Neural progenitor cell (in vitro differentiated cells): ENCODE measurements at regions not wholly inside any gene's neighbourhood (a gene's known extent, or its start where the extent isn't known, plus 50 kb on each side); places are given as distances from the start of the nearest gene placed in this dataset.
A peak's percentile ranks its signal among the peaks of the same experiment; 100 is the strongest.

Experiments
- DNase-seq: peaks from one replicate; pipeline ENCODE4 v3.0.0-alpha.2; 2016; ENCODE audit warnings: low spot score
- H2AFZ ChIP-seq: fragments of 200-600 bp; sonication (generic); replicated peaks from 2 replicates; pipeline ENCODE4 v1.6.1; 2016; ENCODE audit warnings: antibody characterized with exemption
- H3F3A ChIP-seq: fragments of 200-600 bp; sonication (generic); 2 replicates; pipeline ENCODE4 v1.6.1; 2016; ENCODE audit warnings: antibody characterized with exemption, low read depth
- H3K27ac ChIP-seq: fragments of 200-600 bp; sonication (generic); 2 replicates; pipeline ENCODE4 v1.5.1; 2016; ENCODE audit warnings: mild to moderate bottlenecking
- H3K27me3 ChIP-seq: fragments of 200-600 bp; sonication (generic); 2 replicates; pipeline ENCODE4 v1.6.1; 2016; ENCODE audit warnings: mild to moderate bottlenecking, moderate library complexity
- H3K36me3 ChIP-seq: fragments of 200-600 bp; sonication (generic); 2 replicates; pipeline ENCODE4 v1.5.1; 2016
- H3K4me1 ChIP-seq: fragments of 200-600 bp; sonication (generic); 2 replicates; pipeline ENCODE4 v1.6.1; 2016; ENCODE audit warnings: mixed run types
- H3K4me2 ChIP-seq: fragments of 200-600 bp; sonication (generic); 2 replicates; pipeline ENCODE4 v1.6.1; 2016
- H3K4me3 ChIP-seq: fragments of 200-600 bp; sonication (generic); 2 replicates; pipeline ENCODE4 v1.5.1; 2016
- H3K79me2 ChIP-seq: fragments of 200-600 bp; sonication (generic); 2 replicates; pipeline ENCODE4 v1.6.1; 2016; ENCODE audit warnings: low read depth
- H3K9ac ChIP-seq: fragments of 200-600 bp; sonication (generic); 2 replicates; pipeline ENCODE4 v1.6.1; 2016
- H3K9me3 ChIP-seq: fragments of 200-600 bp; sonication (generic); 2 replicates; pipeline ENCODE4 v1.5.1; 2016; ENCODE audit warnings: low read depth
- H4K20me1 ChIP-seq: fragments of 200-600 bp; sonication (generic); 2 replicates; pipeline ENCODE4 v1.6.1; 2016; ENCODE audit warnings: low read depth
- H3K27ac Mint-ChIP-seq: 3 replicates; pipeline ENCODE4 v1.8.0; 2021; ENCODE audit warnings: mixed read lengths
- H3K27me3 Mint-ChIP-seq: 2 replicates; pipeline ENCODE4 v1.8.0; 2022; ENCODE audit warnings: low read depth, mild to moderate bottlenecking, inconsistent platforms, moderate library complexity, mixed read lengths; ENCODE audit not compliant: insufficient read depth
- H3K36me3 Mint-ChIP-seq: 3 replicates; pipeline ENCODE4 v1.8.0; 2021; ENCODE audit warnings: mixed read lengths
- H3K4me1 Mint-ChIP-seq: 3 replicates; pipeline ENCODE4 v1.8.0; 2021; ENCODE audit warnings: mixed read lengths
- H3K4me3 Mint-ChIP-seq: 3 replicates; pipeline ENCODE4 v1.8.0; 2021; ENCODE audit warnings: mild to moderate bottlenecking, moderate library complexity, mixed read lengths
- H3K9me3 Mint-ChIP-seq: 3 replicates; pipeline ENCODE4 v1.8.0; 2020; ENCODE audit warnings: mixed read lengths
- EZH2 ChIP-seq: fragments of 200-600 bp; sonication (generic); IDR thresholded peaks from 2 replicates; pipeline ENCODE4 v1.6.1; 2017; ENCODE audit warnings: antibody characterized with exemption, mild to moderate bottlenecking, moderate library complexity
- EZH2phosphoT487 ChIP-seq: fragments of 200-600 bp; sonication (generic); IDR thresholded peaks from 2 replicates; pipeline ENCODE4 v1.6.1; 2017; ENCODE audit warnings: antibody characterized with exemption
- TF ChIP-seq, protein P1 (sequence below): fragments of 200-600 bp; sonication (generic); IDR thresholded peaks from 2 replicates; pipeline ENCODE4 v1.5.1; 2017; ENCODE audit warnings: antibody characterized with exemption, mild to moderate bottlenecking

DNA sequence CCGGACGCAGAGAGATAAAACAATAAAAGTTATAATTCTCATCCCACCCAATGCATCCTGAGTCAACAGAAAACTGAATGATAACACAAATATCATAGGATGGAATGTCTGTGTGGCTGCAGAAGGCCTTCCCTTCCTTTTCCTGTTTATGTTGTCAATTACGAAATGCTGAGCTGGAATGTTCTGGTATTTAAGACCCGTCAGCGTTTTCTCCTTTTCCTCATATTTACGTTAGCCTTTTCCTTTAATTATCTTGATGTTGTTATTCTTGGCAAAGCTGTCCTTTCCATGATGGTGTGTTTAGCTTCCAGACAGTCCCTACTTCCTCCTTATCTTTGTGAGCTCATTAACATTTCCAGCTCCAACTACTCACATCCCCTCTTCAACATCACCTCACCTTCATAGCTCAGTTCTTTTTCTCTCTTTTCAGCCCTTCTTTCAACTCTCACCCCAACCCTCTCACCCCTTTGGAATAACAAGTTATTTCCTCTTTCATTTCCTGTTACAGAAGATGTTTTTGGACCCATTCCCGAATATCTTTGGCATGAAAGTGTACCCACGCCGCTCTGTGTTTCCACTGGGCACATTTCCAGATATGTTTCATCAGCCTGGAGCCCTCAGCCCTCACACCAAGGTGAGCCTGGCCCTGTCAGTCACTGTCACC lies 221.6 kb downstream of the NR2F1-AS1 start:
- no peaks in the 10 kb centered on the region for H3K27me3 Mint-ChIP-seq
- no peaks in the 10 kb centered on the region for H3K27me3 ChIP-seq
- no peak overlapping the region for H3K9ac ChIP-seq
- H3K27ac Mint-ChIP-seq = no peak overlapping the region
- H3K4me1 ChIP-seq = peaks cover 6% of the 10 kb centered on the region
- TF ChIP-seq, protein P1, sequence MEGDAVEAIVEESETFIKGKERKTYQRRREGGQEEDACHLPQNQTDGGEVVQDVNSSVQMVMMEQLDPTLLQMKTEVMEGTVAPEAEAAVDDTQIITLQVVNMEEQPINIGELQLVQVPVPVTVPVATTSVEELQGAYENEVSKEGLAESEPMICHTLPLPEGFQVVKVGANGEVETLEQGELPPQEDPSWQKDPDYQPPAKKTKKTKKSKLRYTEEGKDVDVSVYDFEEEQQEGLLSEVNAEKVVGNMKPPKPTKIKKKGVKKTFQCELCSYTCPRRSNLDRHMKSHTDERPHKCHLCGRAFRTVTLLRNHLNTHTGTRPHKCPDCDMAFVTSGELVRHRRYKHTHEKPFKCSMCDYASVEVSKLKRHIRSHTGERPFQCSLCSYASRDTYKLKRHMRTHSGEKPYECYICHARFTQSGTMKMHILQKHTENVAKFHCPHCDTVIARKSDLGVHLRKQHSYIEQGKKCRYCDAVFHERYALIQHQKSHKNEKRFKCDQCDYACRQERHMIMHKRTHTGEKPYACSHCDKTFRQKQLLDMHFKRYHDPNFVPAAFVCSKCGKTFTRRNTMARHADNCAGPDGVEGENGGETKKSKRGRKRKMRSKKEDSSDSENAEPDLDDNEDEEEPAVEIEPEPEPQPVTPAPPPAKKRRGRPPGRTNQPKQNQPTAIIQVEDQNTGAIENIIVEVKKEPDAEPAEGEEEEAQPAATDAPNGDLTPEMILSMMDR = no peak
- TF ChIP-seq EZH2 = no peak
- TF ChIP-seq EZH2phosphoT487 = no peak
- H3K27ac ChIP-seq = no peak overlapping the region
- no peaks in the 10 kb centered on the region for H4K20me1 ChIP-seq
- H3F3A ChIP-seq = no peaks in the 10 kb centered on the region
- no peaks in the 10 kb centered on the region for H3K9me3 Mint-ChIP-seq
- H3K4me2 ChIP-seq = no peak overlapping the region
- H3K79me2 ChIP-seq = no peaks in the 10 kb centered on the region
- no peak overlapping the region for H3K4me3 Mint-ChIP-seq
- peaks cover 5% of the 10 kb centered on the region for H3K4me1 Mint-ChIP-seq
- H3K36me3 Mint-ChIP-seq = peaks cover 3% of the 10 kb centered on the region
- no peak for DNase-seq
- peak overlapping the region; percentile 57 for H2AFZ ChIP-seq
- no peak overlapping the region for H3K4me3 ChIP-seq
- H3K36me3 ChIP-seq = no peaks in the 10 kb centered on the region
- H3K9me3 ChIP-seq = no peaks in the 10 kb centered on the region

DNA sequence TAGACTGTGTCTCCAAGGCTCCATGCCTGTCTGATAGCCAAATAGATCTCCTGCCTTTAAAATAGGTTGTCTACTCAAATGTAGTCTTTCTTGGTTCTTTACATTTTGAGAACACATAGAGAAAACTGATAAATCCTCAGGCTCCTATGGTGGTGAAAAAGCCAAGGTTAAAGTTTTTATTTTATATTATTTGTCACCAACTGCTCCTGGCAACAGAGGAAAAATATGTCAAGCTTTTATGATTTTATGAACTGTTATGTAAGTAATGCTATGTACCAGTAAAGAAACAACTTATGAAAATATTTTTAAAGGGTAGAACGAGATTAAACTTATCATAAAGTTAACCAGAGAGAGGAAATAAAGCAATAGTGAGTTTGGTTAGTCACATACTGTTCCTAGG lies 222.8 kb downstream of the NR2F1-AS1 start:
- no peaks in the 10 kb centered on the region for H3K27me3 ChIP-seq
- H3K4me1 Mint-ChIP-seq = no peaks in the 10 kb centered on the region
- H4K20me1 ChIP-seq = no peaks in the 10 kb centered on the region
- no peak overlapping the region for H3K4me2 ChIP-seq
- H2AFZ ChIP-seq = peak overlapping the region; percentile 71
- H3K27ac ChIP-seq = no peak overlapping the region
- DNase-seq = no peak
- H3K9me3 Mint-ChIP-seq = peaks cover 2% of the 10 kb centered on the region
- no peaks in the 10 kb centered on the region for H3K36me3 ChIP-seq
- H3K27me3 Mint-ChIP-seq = no peaks in the 10 kb centered on the region
- no peak overlapping the region for H3K4me3 Mint-ChIP-seq
- H3K27ac Mint-ChIP-seq = no peak overlapping the region
- peaks cover 3% of the 10 kb centered on the region for H3K36me3 Mint-ChIP-seq
- no peaks in the 10 kb centered on the region for H3K9me3 ChIP-seq
- H3K79me2 ChIP-seq = no peaks in the 10 kb centered on the region
- TF ChIP-seq EZH2phosphoT487 = no peak
- no peak for TF ChIP-seq EZH2
- TF ChIP-seq, protein P1 = no peak
- H3K4me1 ChIP-seq = no peaks in the 10 kb centered on the region
- H3K9ac ChIP-seq = no peak overlapping the region
- H3K4me3 ChIP-seq = no peak overlapping the region
- H3F3A ChIP-seq = no peaks in the 10 kb centered on the region

DNA sequence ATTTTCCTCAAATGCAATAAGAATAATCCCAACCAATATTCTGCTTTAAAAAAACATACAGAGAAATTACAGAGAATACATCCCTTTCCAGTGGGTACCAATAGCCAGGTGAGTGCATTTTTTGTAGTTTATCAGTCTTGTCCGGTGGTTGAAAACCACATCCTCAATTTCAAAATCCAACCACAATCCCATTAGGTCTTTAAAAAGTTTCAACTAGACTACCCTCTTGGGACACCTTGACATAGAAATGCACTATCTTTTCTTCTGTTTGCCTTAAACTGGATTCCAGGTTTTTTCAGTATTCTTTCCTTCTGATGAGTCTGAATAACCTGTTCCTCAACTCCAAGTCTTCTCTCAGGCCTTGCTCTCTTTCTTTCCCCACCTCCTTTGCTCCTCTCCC lies 223.3 kb downstream of the NR2F1-AS1 start:
- Mint-ChIP-seq H3K27me3 (no peaks in the 10 kb centered on the region), H3K27ac (no peak overlapping the region)

More for the DNA sequence above, 223.3 kb downstream of the NR2F1-AS1 start:
- TF ChIP-seq, protein P1 = no peak
- TF ChIP-seq EZH2phosphoT487 (no peak), EZH2 (no peak)
- Mint-ChIP-seq H3K9me3 (peaks cover 2% of the 10 kb centered on the region), H3K36me3 (peaks cover 3% of the 10 kb centered on the region), H3K4me3 (no peak overlapping the region), H3K4me1 (no peaks in the 10 kb centered on the region)
- no peaks in the 10 kb centered on the region for H3K4me1 ChIP-seq
- no peaks in the 10 kb centered on the region for H3K36me3 ChIP-seq
- no peak for DNase-seq
- H3K4me3 ChIP-seq = no peak overlapping the region
- no peak overlapping the region for H3K4me2 ChIP-seq
- no peaks in the 10 kb centered on the region for H3K79me2 ChIP-seq
- H4K20me1 ChIP-seq = no peaks in the 10 kb centered on the region
- no peaks in the 10 kb centered on the region for H3K27me3 ChIP-seq
- H3K27ac ChIP-seq = no peak overlapping the region
- no peaks in the 10 kb centered on the region for H3F3A ChIP-seq
- no peaks in the 10 kb centered on the region for H3K9me3 ChIP-seq
- H2AFZ ChIP-seq = peak overlapping the region; percentile 71
- H3K9ac ChIP-seq = no peak overlapping the region
